ENCODE measurements at regions not wholly inside any gene's neighbourhood (a gene's known extent, or its start where the extent isn't known, plus 50 kb on each side); places are given as distances from the start of the nearest gene placed in this dataset.
A peak's percentile ranks its signal among the peaks of the same experiment; 100 is the strongest.

- no peak for TF ChIP-seq CTCF (conservative IDR thresholded peaks at IDR 0.05; ENCODE audit: low read depth, low read length)
- DNase-seq (ENCODE audit: low read depth), result peak; percentile 61
- H3K4me3 ChIP-seq (ENCODE audit: low read depth, low read length), result no peak overlapping the region
Observed at GRCh38 chr2:172283476-172283875, 143.9 kb upstream of the ITGA6 start.

GRCh38 chr2:172284209-172284608 lies 143.2 kb upstream of the ITGA6 start:
- no peak for DNase-seq (ENCODE audit: low read depth)
- no peak for TF ChIP-seq CTCF (conservative IDR thresholded peaks at IDR 0.05; ENCODE audit: low read depth, low read length)

GRCh38 chr2:172285010-172285621 lies 142.3 kb upstream of the ITGA6 start:
- no peak for TF ChIP-seq CTCF (conservative IDR thresholded peaks at IDR 0.05; ENCODE audit: low read depth, low read length)
- peak; percentile 64 for DNase-seq (ENCODE audit: low read depth)
- H3K4me3 ChIP-seq (ENCODE audit: low read depth, low read length), result no peak overlapping the region

More at GRCh38 chr2:172284209-172284608, 143.2 kb upstream of the ITGA6 start:
- no peak overlapping the region for H3K4me3 ChIP-seq (ENCODE audit: low read depth, low read length)

- no peak overlapping the region for H3K4me3 ChIP-seq (ENCODE audit: low read depth, low read length)
- no peak for DNase-seq (ENCODE audit: low read depth)
- TF ChIP-seq CTCF (conservative IDR thresholded peaks at IDR 0.05; ENCODE audit: low read depth, low read length), result no peak
Observed at GRCh38 chr2:172285760-172286159, 141.6 kb upstream of the ITGA6 start.

- DNase-seq (ENCODE audit: low read depth), result no peak
- no peak overlapping the region for H3K4me3 ChIP-seq (ENCODE audit: low read depth, low read length)
- no peak for TF ChIP-seq CTCF (conservative IDR thresholded peaks at IDR 0.05; ENCODE audit: low read depth, low read length)
Observed at GRCh38 chr2:172287190-172287589, 140.2 kb upstream of the ITGA6 start.

- no peak for TF ChIP-seq CTCF (conservative IDR thresholded peaks at IDR 0.05; ENCODE audit: low read depth, low read length)
- H3K4me3 ChIP-seq (ENCODE audit: low read depth, low read length), result no peak overlapping the region
- DNase-seq (ENCODE audit: low read depth), result no peak
Observed at GRCh38 chr2:172287605-172288315, 139.6 kb upstream of the ITGA6 start.

GRCh38 chr2:172288603-172289002 lies 138.8 kb upstream of the ITGA6 start:
- H3K4me3 ChIP-seq (ENCODE audit: low read depth, low read length), result no peak overlapping the region
- no peak for DNase-seq (ENCODE audit: low read depth)
- TF ChIP-seq CTCF (conservative IDR thresholded peaks at IDR 0.05; ENCODE audit: low read depth, low read length), result no peak

All from choroid plexus epithelial cell (primary cell).